Ectodermal cell (in vitro differentiated cells): ENCODE measurements at regions not wholly inside any gene's neighbourhood (a gene's known extent, or its start where the extent isn't known, plus 50 kb on each side); places are given as distances from the start of the nearest gene placed in this dataset.

Experiments
- H3K27ac ChIP-seq: 2 replicates; pipeline ENCODE4 v1.7.0; 2013; ENCODE audit warnings: mild to moderate bottlenecking, low read depth, low read length; ENCODE audit not compliant: insufficient read depth, poor library complexity, severe bottlenecking
- H3K27me3 ChIP-seq: 2 replicates; pipeline ENCODE4 v1.7.0; 2013; ENCODE audit warnings: mild to moderate bottlenecking, low read length; ENCODE audit not compliant: insufficient read depth, control insufficient read depth, poor library complexity, severe bottlenecking
- H3K36me3 ChIP-seq: one replicate; pipeline ENCODE4 v1.7.0; 2013; ENCODE audit warnings: low read length; ENCODE audit not compliant: control insufficient read depth, insufficient read depth
- H3K4me1 ChIP-seq: one replicate; pipeline ENCODE4 v1.7.0; 2013; ENCODE audit warnings: low read length; ENCODE audit not compliant: control insufficient read depth, insufficient read depth
- H3K4me3 ChIP-seq: 2 replicates; pipeline ENCODE4 v1.7.0; 2013; ENCODE audit warnings: low read depth, low read length, control low read depth; ENCODE audit not compliant: insufficient read depth
- H3K9me3 ChIP-seq: 2 replicates; pipeline ENCODE4 v1.7.0; 2013; ENCODE audit warnings: mild to moderate bottlenecking, low read length, moderate library complexity; ENCODE audit not compliant: control insufficient read depth
- WGBS, 2 experiments: methylation state at CpG; one replicate each; pipeline ENCODE4 v1.1.7; 2013; ENCODE audit warnings: missing lambda C conversion rate in 2 of 2; 5-methylcytosine and 5-hydroxymethylcytosine counted together

- Histone ChIP-seq H3K36me3 (no peaks in the 10 kb centered on the region), H3K27ac (no peak overlapping the region), H3K4me3 (no peak overlapping the region), H3K4me1 (peaks cover 1% of the 10 kb centered on the region), H3K27me3 (no peaks in the 10 kb centered on the region), H3K9me3 (no peaks in the 10 kb centered on the region)
Observed at GRCh38 chr5:28408651-28409050, 1370.3 kb upstream of the CDH9 start.

- H3K4me3 ChIP-seq, result no peak overlapping the region
- H3K27me3 ChIP-seq, result no peaks in the 10 kb centered on the region
- H3K4me1 ChIP-seq, result peaks cover 2% of the 10 kb centered on the region
- WGBS, 2 experiments, result 94 to 95% methylated on average over 3 of the region's 3 CpGs
- H3K9me3 ChIP-seq, result no peaks in the 10 kb centered on the region
- no peak overlapping the region for H3K27ac ChIP-seq
- no peaks in the 10 kb centered on the region for H3K36me3 ChIP-seq
Observed at GRCh38 chr5:28408186-28408585, 1369.8 kb upstream of the CDH9 start.

- Histone ChIP-seq H3K36me3 (no peaks in the 10 kb centered on the region), H3K4me3 (no peak overlapping the region), H3K4me1 (peaks cover 2% of the 10 kb centered on the region), H3K27me3 (no peaks in the 10 kb centered on the region), H3K9me3 (no peaks in the 10 kb centered on the region), H3K27ac (no peak overlapping the region)
- WGBS, 2 experiments, result 96% methylated on average over 35 of the region's 35 CpGs
Observed at GRCh38 chr5:28404363-28405071, 1366.1 kb upstream of the CDH9 start.

GRCh38 chr5:28403846-28404245, 1365.5 kb upstream of the CDH9 start:
- no peaks in the 10 kb centered on the region for H3K27me3 ChIP-seq
- peaks cover 2% of the 10 kb centered on the region for H3K4me1 ChIP-seq
- H3K27ac ChIP-seq, result peak overlapping the region; percentile 39
- H3K36me3 ChIP-seq, result no peaks in the 10 kb centered on the region
- 77 to 79% methylated on average over 5 of the region's 5 CpGs for WGBS, 2 experiments
- H3K9me3 ChIP-seq, result no peaks in the 10 kb centered on the region
- no peak overlapping the region for H3K4me3 ChIP-seq

- Histone ChIP-seq H3K4me1 (peaks cover 9% of the 10 kb centered on the region), H3K27me3 (no peaks in the 10 kb centered on the region), H3K9me3 (no peaks in the 10 kb centered on the region), H3K4me3 (no peak overlapping the region), H3K36me3 (no peaks in the 10 kb centered on the region), H3K27ac (no peak overlapping the region)
- WGBS, 2 experiments, result 93 to 97% methylated on average over 3 of the region's 3 CpGs
Observed at GRCh38 chr5:28402590-28403301, 1364.4 kb upstream of the CDH9 start.

GRCh38 chr5:28400076-28400475, 1361.7 kb upstream of the CDH9 start:
- no peak overlapping the region for H3K4me3 ChIP-seq
- peaks cover 15% of the 10 kb centered on the region for H3K4me1 ChIP-seq
- 83 to 87% methylated on average over 2 of the region's 2 CpGs for WGBS, 2 experiments
- no peaks in the 10 kb centered on the region for H3K9me3 ChIP-seq
- H3K27me3 ChIP-seq, result no peaks in the 10 kb centered on the region
- H3K36me3 ChIP-seq, result no peaks in the 10 kb centered on the region
- H3K27ac ChIP-seq, result no peak overlapping the region

GRCh38 chr5:28399211-28399610, 1360.8 kb upstream of the CDH9 start:
- Histone ChIP-seq H3K4me1 (peaks cover 15% of the 10 kb centered on the region), H3K27me3 (no peaks in the 10 kb centered on the region), H3K27ac (no peak overlapping the region), H3K9me3 (no peaks in the 10 kb centered on the region), H3K36me3 (no peaks in the 10 kb centered on the region), H3K4me3 (no peak overlapping the region)

GRCh38 chr5:28398185-28398584, 1359.8 kb upstream of the CDH9 start:
- Histone ChIP-seq H3K27me3 (no peaks in the 10 kb centered on the region), H3K36me3 (no peaks in the 10 kb centered on the region), H3K4me3 (no peak overlapping the region), H3K27ac (peak overlapping the region; percentile 30), H3K4me1 (peaks cover 13% of the 10 kb centered on the region), H3K9me3 (no peaks in the 10 kb centered on the region)
- 89 to 90% methylated on average over 3 of the region's 3 CpGs for WGBS, 2 experiments

- Histone ChIP-seq H3K36me3 (no peaks in the 10 kb centered on the region), H3K4me3 (no peak overlapping the region), H3K27me3 (no peaks in the 10 kb centered on the region), H3K4me1 (peaks cover 13% of the 10 kb centered on the region), H3K9me3 (no peaks in the 10 kb centered on the region), H3K27ac (peak overlapping the region; percentile 51)
- 9 to 22% methylated on average over 4 of the region's 4 CpGs for WGBS, 2 experiments
Observed at GRCh38 chr5:28397502-28397941, 1359.1 kb upstream of the CDH9 start.

GRCh38 chr5:28391277-28391676, 1352.9 kb upstream of the CDH9 start:
- Histone ChIP-seq H3K27me3 (no peaks in the 10 kb centered on the region), H3K36me3 (no peaks in the 10 kb centered on the region), H3K4me1 (no peaks in the 10 kb centered on the region), H3K9me3 (no peaks in the 10 kb centered on the region), H3K4me3 (no peak overlapping the region), H3K27ac (no peak overlapping the region)
- 34 to 47% methylated on average over 1 of the region's 1 CpG for whole genome bisulfite sequencing, 2 experiments
